ENCODE measurements at regions not wholly inside any gene's neighbourhood (a gene's known extent, or its start where the extent isn't known, plus 50 kb on each side); places are given as distances from the start of the nearest gene placed in this dataset.

- DNase-seq = no peak
These were observed 625.4 kb upstream of the FANCL start for GRCh38 chr2:58866527-58866926.

GRCh38 chr2:58866040-58866439, 624.9 kb upstream of the FANCL start:
- no peak for DNase-seq

- DNase-seq = no peak
These were observed 624.3 kb upstream of the FANCL start for GRCh38 chr2:58865436-58865835.

DNA sequence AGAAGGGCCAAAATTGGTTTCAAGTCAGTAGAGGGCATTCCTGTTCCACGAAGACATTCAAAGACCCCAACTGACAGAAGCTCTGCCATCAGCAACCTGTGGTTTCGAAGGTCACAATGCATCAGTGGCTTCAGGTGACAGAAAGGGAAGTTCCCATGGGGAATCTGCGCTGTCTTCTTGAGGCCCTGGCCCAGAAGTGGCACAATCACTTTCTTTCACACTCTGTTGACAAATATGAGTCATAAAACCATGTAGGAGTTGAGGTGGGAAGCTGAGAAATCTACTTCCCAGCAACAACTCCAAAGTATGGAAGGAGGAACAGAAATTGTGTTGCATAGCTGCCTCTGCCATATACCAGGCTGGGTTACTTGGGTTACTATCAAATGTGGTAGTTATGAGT, 621.1 kb upstream of the FANCL start:
- DNase-seq = no peak

GRCh38 chr2:58860586-58860985, 619.5 kb upstream of the FANCL start:
- no peak for DNase-seq

DNA sequence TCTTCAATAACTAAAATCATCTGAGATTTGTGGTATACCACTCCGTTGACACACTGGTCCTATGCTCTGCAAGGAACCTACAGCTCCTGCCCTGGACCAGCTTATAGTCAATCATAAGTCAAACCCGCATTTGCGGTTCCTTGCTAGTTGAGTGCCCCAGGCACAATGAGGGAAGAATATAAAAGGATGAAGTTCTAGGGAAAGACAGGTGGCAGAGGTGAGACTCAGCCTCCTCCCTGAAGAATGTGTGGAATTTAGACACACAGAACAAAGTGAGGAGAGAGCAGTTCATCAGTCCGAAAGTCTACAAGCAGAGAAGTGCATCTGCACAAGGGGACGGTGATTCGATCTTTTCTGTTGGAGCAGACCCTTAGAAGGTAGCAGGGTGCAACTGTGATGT, 615.0 kb upstream of the FANCL start:
- no peak for DNase-seq

DNA sequence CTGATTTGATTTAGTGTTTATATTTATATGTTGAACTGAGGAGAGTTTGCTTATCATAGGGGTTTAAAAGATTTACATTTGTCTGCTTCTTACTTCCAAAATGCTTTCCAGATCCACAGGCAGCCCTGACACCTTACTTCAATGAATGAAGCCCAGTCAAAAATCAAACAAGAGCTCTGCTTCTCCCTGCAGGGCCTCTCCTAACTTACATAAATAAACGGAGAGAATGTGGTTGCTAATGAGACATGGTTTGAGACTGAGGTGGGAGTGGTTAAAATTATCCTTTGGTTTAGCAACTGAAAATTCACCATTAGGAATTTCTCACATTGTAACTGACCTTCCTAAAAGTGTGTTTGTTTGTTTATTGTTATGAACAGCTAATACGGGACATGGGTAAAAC, 612.3 kb upstream of the FANCL start:
- no peak for DNase-seq

- DNase-seq = no peak
These were observed 611.8 kb upstream of the FANCL start for GRCh38 chr2:58852905-58853304.

GRCh38 chr2:58852243-58852642, 611.1 kb upstream of the FANCL start:
- no peak for DNase-seq

- DNase-seq = no peak
These were observed 610.5 kb upstream of the FANCL start for GRCh38 chr2:58851598-58851997.

- no peak for DNase-seq
These were observed 603.9 kb upstream of the FANCL start for GRCh38 chr2:58845011-58845410.

DNA sequence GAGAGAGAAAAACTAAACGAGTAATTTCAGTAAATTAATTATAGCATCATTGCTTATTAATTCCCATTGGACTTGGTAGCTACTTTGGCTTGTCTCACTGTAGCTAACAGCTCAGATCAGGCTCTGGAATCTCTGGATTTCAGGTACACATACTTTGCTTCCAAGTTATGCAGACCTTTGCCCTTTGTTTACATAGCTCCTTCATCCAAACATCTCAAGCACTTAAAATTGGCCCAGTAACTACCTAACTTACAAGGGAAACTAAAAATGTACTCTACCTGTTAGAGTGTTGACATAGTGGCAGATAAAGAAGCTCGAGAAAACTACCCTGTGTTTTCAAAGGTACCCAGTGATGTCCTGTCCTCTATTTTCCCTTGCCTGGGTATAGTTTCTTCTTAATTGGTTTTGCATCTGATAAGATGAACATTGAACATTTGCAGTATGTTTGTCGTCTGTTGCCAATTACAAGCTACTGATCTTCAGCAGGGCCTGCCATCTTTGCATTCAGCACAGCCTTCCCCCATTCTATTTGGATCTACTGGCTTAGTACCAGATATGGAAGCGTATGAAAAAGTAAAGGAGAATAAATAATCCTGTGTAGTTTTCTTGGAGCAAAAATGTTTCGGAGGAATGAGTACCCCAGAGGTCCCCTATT, 601.5 kb upstream of the FANCL start:
- no peak for DNase-seq

DNA sequence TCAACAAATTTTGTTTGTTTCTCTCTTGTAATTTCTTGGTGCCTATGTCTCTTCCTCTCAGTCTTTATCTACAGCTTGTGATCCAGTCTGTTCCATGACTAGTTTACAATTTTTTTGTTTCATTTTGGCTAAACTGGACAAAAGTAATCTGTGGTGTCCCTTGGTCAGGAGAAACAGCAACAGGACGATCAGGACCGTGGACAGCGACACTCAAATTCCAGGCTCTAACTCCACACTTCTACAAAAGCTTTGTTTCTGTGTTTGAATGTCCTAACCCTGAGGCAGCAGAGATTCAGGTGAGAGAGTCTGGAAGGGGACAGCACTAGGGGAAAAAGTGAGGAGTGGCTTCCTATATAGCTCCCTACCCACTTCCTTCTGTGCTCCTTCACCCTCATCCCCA, 593.3 kb upstream of the FANCL start:
- DNase-seq = no peak

GRCh38 chr2:58826795-58827194, 585.7 kb upstream of the FANCL start:
- DNase-seq = no peak

- no peak for DNase-seq
These were observed 571.7 kb upstream of the FANCL start for GRCh38 chr2:58812771-58813344.

DNA sequence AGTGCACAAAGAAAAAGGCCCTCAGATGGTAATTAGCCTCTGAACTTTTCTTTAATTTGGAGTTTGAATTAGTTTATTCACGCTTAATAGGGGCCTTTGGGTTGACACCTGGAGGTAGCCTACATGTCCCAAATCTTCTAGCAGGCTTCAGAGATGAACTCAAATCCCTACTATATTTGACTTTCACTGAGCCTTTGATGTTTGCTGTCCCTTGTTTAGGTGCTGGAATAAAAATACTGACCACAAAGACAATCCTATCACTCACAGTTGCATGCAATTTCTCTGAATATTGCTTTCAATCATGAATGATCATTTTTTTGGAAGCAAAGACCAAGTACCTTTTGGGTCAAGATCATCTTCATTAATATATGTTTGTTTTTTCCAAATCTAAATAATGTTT, 564.0 kb upstream of the FANCL start:
- DNase-seq = no peak

- no peak for DNase-seq
These were observed 562.1 kb upstream of the FANCL start for GRCh38 chr2:58803192-58803591.

- DNase-seq = no peak
These were observed 559.8 kb upstream of the FANCL start for GRCh38 chr2:58800881-58801280.

GRCh38 chr2:58798676-58799208, 557.6 kb upstream of the FANCL start:
- no peak for DNase-seq

GRCh38 chr2:58796239-58796910, 555.2 kb upstream of the FANCL start:
- DNase-seq = no peak

DNA sequence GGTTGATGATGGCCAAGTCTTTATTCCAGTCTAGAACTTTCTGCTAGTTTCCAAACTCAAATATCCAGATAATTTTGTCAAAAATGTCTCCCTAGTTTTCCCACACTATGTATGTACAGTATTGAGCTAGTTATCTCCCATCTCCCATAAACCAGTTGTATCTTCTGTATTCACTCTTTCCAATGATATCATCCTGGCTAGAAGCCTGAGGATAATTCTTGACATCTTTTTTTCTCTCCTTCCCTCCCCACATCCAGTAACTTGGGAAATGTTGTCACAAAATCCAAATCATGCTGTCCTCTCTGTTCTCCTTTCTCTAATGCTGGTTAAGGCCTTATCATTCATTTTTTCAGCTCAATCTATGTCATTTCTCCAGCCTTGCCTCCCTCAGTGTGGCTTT, 553.8 kb upstream of the FANCL start:
- no peak for DNase-seq

- DNase-seq = no peak
These were observed 553.0 kb upstream of the FANCL start for GRCh38 chr2:58794103-58794502.

GRCh38 chr2:58788402-58788801, 547.3 kb upstream of the FANCL start:
- DNase-seq = no peak

DNA sequence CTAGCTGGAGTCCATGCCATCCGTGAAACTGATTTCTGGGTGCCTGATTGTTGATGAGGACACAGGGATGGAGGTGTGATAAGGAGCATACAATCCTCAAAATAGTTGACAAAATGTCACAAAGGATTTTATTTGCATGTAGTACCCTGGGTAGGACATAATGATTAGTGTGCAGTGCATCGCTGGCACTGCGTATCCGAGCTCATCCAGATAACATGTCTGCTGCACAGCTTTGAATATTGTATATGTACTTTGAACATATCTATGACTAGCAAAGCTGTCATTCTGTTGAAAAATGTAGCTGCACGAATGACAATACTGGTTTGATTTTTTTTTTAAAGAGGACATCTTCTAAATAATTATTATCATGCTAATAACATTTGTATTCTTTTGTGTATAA, 529.7 kb upstream of the FANCL start:
- no peak for DNase-seq

GRCh38 chr2:58769864-58770234, 528.7 kb upstream of the FANCL start:
- DNase-seq = no peak

Data from CD4-positive, alpha-beta T cell treated with Interleukin-12 subunit alpha and Interleukin-12 subunit beta, for 1 hour (primary cell).